ENCODE measurements at regions not wholly inside any gene's neighbourhood (a gene's known extent, or its start where the extent isn't known, plus 50 kb on each side); places are given as distances from the start of the nearest gene placed in this dataset.

- TF ChIP-seq CTCF (conservative IDR thresholded peaks at IDR 0.05 in 1 of 2, IDR thresholded peaks at IDR 0.05 in 1 of 2; ENCODE audit: low read depth in 1 of 2, low read length in 2 of 2) (no peak), EZH2 (IDR thresholded peaks at IDR 0.05; ENCODE audit: low read length, missing control alignments) (no peak)
These were observed 124.6 kb downstream of the ZC3H11B start for GRCh38 chr1:219488275-219488674.
